HEK293 (cell line): ENCODE measurements at regions not wholly inside any gene's neighbourhood (a gene's known extent, or its start where the extent isn't known, plus 50 kb on each side); places are given as distances from the start of the nearest gene placed in this dataset.
"Not testable (repeated sequence)": the region's sequence is repeated elsewhere in the genome, so short reads cannot be mapped to it uniquely, and the experiment has no call there.

Source experiments
- CTCF ChIA-PET: fragments of 350-600 bp; formaldehyde crosslinking; extraction: SDS; loops from one replicate; lab custom pipeline; 2021; ENCODE audit warnings: antibody characterized with exemption; lab: Yijun Ruan, JAX
- POLR2A ChIA-PET: fragments of 300-600 bp; formaldehyde crosslinking; extraction: SDS; loops from one replicate; lab custom pipeline; 2020; ENCODE audit warnings: antibody characterized with exemption, inconsistent platforms; lab: Yijun Ruan, JAX
- H3K27ac ChIP-seq: fragments of 200-500 bp; sonication (Bioruptor generic); 2 replicates; pipeline ENCODE4 v1.5.1; 2014; ENCODE audit warnings: low read depth, low read length, control low read depth, inconsistent platforms; ENCODE audit errors: extremely low read depth
- H3K36me3 ChIP-seq, 2 experiments: fragments of 200-500 bp in 1 of 2; sonication (Bioruptor generic) in 1 of 2; 1 replicate in 1 of 2; 2 replicates in 1 of 2; pipeline ENCODE4 v1.5.1; 2014 to 2017; ENCODE audit warnings: inconsistent platforms in 2 of 2, low read length in 2 of 2; ENCODE audit not compliant: control insufficient read depth in 2 of 2, insufficient read depth in 1 of 2
- H3K4me1 ChIP-seq: fragments of 200-500 bp; sonication (Bioruptor generic); 2 replicates; pipeline ENCODE4 v1.5.1; 2014; ENCODE audit warnings: mild to moderate bottlenecking, low read length, inconsistent platforms; ENCODE audit not compliant: control insufficient read depth, insufficient read depth
- H3K4me3 ChIP-seq: 2 replicates; pipeline ENCODE4 v1.5.1; 2011; ENCODE audit warnings: low read depth, mild to moderate bottlenecking, control low read depth, low read length, moderate library complexity
- H3K9me3 ChIP-seq: fragments of 200-500 bp; sonication (Bioruptor generic); 2 replicates; pipeline ENCODE4 v1.5.1; 2014; ENCODE audit warnings: low read depth, low read length, inconsistent platforms; ENCODE audit not compliant: control insufficient read depth, insufficient read depth
- KLF8 ChIP-seq: fragments of 450-650 bp; formaldehyde crosslinking; IDR thresholded peaks from 2 replicates; pipeline ENCODE4 v1.5.1; 2016; ENCODE audit warnings: missing biosample characterization, missing genetic modification characterization
- MEIS1 ChIP-seq: sonication (generic); formaldehyde crosslinking; IDR thresholded peaks from 2 replicates; pipeline ENCODE4 v1.8.1; 2022; ENCODE audit warnings: missing genetic modification reagents, mild to moderate bottlenecking, borderline replicate concordance
- PRDM4 ChIP-seq: fragments of 450-650 bp; formaldehyde crosslinking; IDR thresholded peaks from 2 replicates; pipeline ENCODE4 v1.5.1; 2017; ENCODE audit warnings: missing biosample characterization, missing genetic modification characterization
- TCF7L2 ChIP-seq: IDR thresholded peaks from 2 replicates; pipeline ENCODE4 v1.6.1; 2011; ENCODE audit warnings: low read depth, mild to moderate bottlenecking, inconsistent platforms, low read length, moderate library complexity, borderline replicate concordance
- ZBTB20 ChIP-seq: fragments of 450-650 bp; formaldehyde crosslinking; IDR thresholded peaks from 2 replicates; pipeline ENCODE4 v1.5.1; 2016; ENCODE audit warnings: missing biosample characterization, missing genetic modification characterization
- ZFP41 ChIP-seq: fragments of 450-650 bp; formaldehyde crosslinking; IDR thresholded peaks from 2 replicates; pipeline ENCODE4 v1.5.1; 2016; ENCODE audit warnings: missing biosample characterization, missing genetic modification characterization, borderline replicate concordance
- ZNF239 ChIP-seq: fragments of 450-650 bp; formaldehyde crosslinking; IDR thresholded peaks from 2 replicates; pipeline ENCODE4 v1.5.1; 2016; ENCODE audit warnings: missing biosample characterization, missing genetic modification characterization
- ZNF350 ChIP-seq: fragments of 450-650 bp; formaldehyde crosslinking; IDR thresholded peaks from 2 replicates; pipeline ENCODE4 v1.5.0; 2017; ENCODE audit warnings: missing biosample characterization, mild to moderate bottlenecking, missing genetic modification characterization
- ZNF473 ChIP-seq: fragments of 450-650 bp; formaldehyde crosslinking; IDR thresholded peaks from 2 replicates; pipeline ENCODE4 v1.5.1; 2017; ENCODE audit warnings: missing biosample characterization, missing genetic modification characterization
- ZNF704 ChIP-seq: fragments of 450-650 bp; formaldehyde crosslinking; IDR thresholded peaks from 2 replicates; pipeline ENCODE4 v1.5.1; 2016; ENCODE audit warnings: missing biosample characterization, missing genetic modification characterization
- ZNF707 ChIP-seq: fragments of 450-650 bp; formaldehyde crosslinking; IDR thresholded peaks from 2 replicates; pipeline ENCODE4 v1.5.1; 2016; ENCODE audit warnings: missing biosample characterization, missing genetic modification characterization
- ZSCAN16 ChIP-seq: fragments of 450-650 bp; formaldehyde crosslinking; IDR thresholded peaks from 2 replicates; pipeline ENCODE4 v1.5.1; 2016; ENCODE audit warnings: missing biosample characterization, missing genetic modification characterization
- ZSCAN5A ChIP-seq: fragments of 450-650 bp; formaldehyde crosslinking; IDR thresholded peaks from 2 replicates; pipeline ENCODE4 v1.5.1; 2016; ENCODE audit warnings: missing biosample characterization, missing genetic modification characterization

- no peaks in the 10 kb centered on the region for H3K36me3 ChIP-seq
- no peak for TF ChIP-seq ZBTB20 (tag by site-specific recombination)
- TF ChIP-seq MEIS1 (CRISPR knock-in tag): no peak
- TF ChIP-seq ZNF239 (tag by site-specific recombination): no peak
- no peak for TF ChIP-seq PRDM4 (tag by site-specific recombination)
- no peak for TF ChIP-seq ZSCAN16 (tag by site-specific recombination)
- CTCF ChIA-PET: no interaction called here
- POLR2A ChIA-PET: no interaction called here
- no peak overlapping the region for H3K4me3 ChIP-seq
- no peak overlapping the region for H3K27ac ChIP-seq
- no peaks in the 10 kb centered on the region for H3K9me3 ChIP-seq
- no peaks in the 10 kb centered on the region for H3K4me1 ChIP-seq
Observed at GRCh38 chr1:87986130-87986866, 657.6 kb downstream of the LMO4 start.

- ChIA-PET CTCF (interaction anchor here (1.5 kb wide), 1 partner anchor 10 kb away, joined by 4 read pairs; no protein-coding TSS in a partner anchor), POLR2A (no interaction called here)
- TF ChIP-seq ZSCAN5A (tag by site-specific recombination): no peak
- no peak for TF ChIP-seq ZNF350
- TF ChIP-seq ZFP41 (tag by site-specific recombination): no peak
- TF ChIP-seq ZNF707 (tag by site-specific recombination): no peak
- no peak for TF ChIP-seq ZNF473 (tag by site-specific recombination)
- no peak for TF ChIP-seq KLF8 (tag by site-specific recombination)
- no peak for TF ChIP-seq ZNF704 (tag by site-specific recombination)
- TF ChIP-seq TCF7L2: no peak
- Histone ChIP-seq H3K4me3 (no peak overlapping the region), H3K4me1 (no peaks in the 10 kb centered on the region), H3K36me3 (no peaks in the 10 kb centered on the region), H3K27ac (no peak overlapping the region), H3K9me3 (no peaks in the 10 kb centered on the region)
Observed at GRCh38 chr1:87989346-87989745, 660.7 kb downstream of the LMO4 start.

- H3K4me1 ChIP-seq, H3K9me3 ChIP-seq, H3K4me3 ChIP-seq, H3K27ac ChIP-seq, CTCF ChIA-PET, H3K36me3 ChIP-seq: not testable (repeated sequence)
- POLR2A ChIA-PET: interaction anchor here (0.7 kb wide), 1 partner anchor 54 kb away, joined by 3 read pairs; no protein-coding TSS in a partner anchor
Observed at GRCh38 chr1:87992536-87992935, 663.9 kb downstream of the LMO4 start.
